SU-DHL-6 (cell line): ENCODE measurements at regions not wholly inside any gene's neighbourhood (a gene's known extent, or its start where the extent isn't known, plus 50 kb on each side); places are given as distances from the start of the nearest gene placed in this dataset.

Experiments used
- H2AFZ ChIP-seq: fragments of 200-600 bp; sonication (generic); 2 replicates; pipeline ENCODE4 v1.6.1; 2014; ENCODE audit warnings: low read depth, mild to moderate bottlenecking, moderate library complexity, mixed read lengths, antibody characterized with exemption, low read length; ENCODE audit not compliant: severe bottlenecking
- H3F3A ChIP-seq: fragments of 200-600 bp; shearing (Covaris generic); 2 replicates; pipeline ENCODE4 v1.6.0; 2016; ENCODE audit warnings: antibody characterized with exemption, mild to moderate bottlenecking; ENCODE audit not compliant: insufficient read depth
- H3K27ac ChIP-seq: fragments of 200-600 bp; sonication (generic); 2 replicates; pipeline ENCODE4 v1.5.1; 2016; ENCODE audit warnings: low read depth, mild to moderate bottlenecking, low read length, moderate library complexity, mixed read lengths
- H3K27me3 ChIP-seq: fragments of 200-600 bp; sonication (generic), shearing (Covaris generic); 2 replicates; pipeline ENCODE4 v1.6.0; 2014; ENCODE audit warnings: mild to moderate bottlenecking, low read length
- H3K36me3 ChIP-seq: fragments of 200-600 bp; sonication (generic); 2 replicates; pipeline ENCODE4 v1.6.1; 2014; ENCODE audit warnings: mild to moderate bottlenecking, low read length, mixed read lengths
- H3K4me2 ChIP-seq: fragments of 300-600, 200-600 bp; shearing (Covaris generic), sonication (generic); 2 replicates; pipeline ENCODE4 v1.6.0; 2014; ENCODE audit warnings: low read length, low read depth, mild to moderate bottlenecking; ENCODE audit not compliant: poor library complexity, severe bottlenecking
- H3K4me3 ChIP-seq: fragments of 200-600 bp; sonication (generic); 2 replicates; pipeline ENCODE4 v1.5.1; 2014; ENCODE audit warnings: antibody characterized with exemption, low read length, mild to moderate bottlenecking, mixed read lengths; ENCODE audit not compliant: insufficient read depth, poor library complexity, severe bottlenecking
- H3K79me2 ChIP-seq: fragments of 200-600 bp; sonication (generic); 2 replicates; pipeline ENCODE4 v1.6.1; 2014; ENCODE audit warnings: mild to moderate bottlenecking, low read length, moderate library complexity; ENCODE audit not compliant: insufficient read depth
- H3K9ac ChIP-seq: fragments of 200-600 bp; sonication (generic); 2 replicates; pipeline ENCODE4 v1.7.0; 2014; ENCODE audit warnings: mild to moderate bottlenecking, low read length
- H3K9me2 ChIP-seq: fragments of 200-600 bp; sonication (generic); replicated peaks from 2 replicates; pipeline ENCODE4 v1.6.1; 2014; ENCODE audit warnings: low read length; ENCODE audit not compliant: insufficient read depth
- H3K9me3 ChIP-seq: fragments of 200-600 bp; sonication (generic); 2 replicates; pipeline ENCODE4 v1.6.1; 2014; ENCODE audit warnings: low read length, mixed read lengths; ENCODE audit not compliant: insufficient read depth
- H4K20me1 ChIP-seq: fragments of 200-600 bp; sonication (generic); 2 replicates; pipeline ENCODE4 v1.6.1; 2014; ENCODE audit warnings: low read depth, mild to moderate bottlenecking, antibody characterized with exemption, low read length, moderate library complexity, mixed read lengths
- EZH2phosphoT487 ChIP-seq: fragments of 200-600 bp; sonication (generic), shearing (Covaris generic); conservative IDR thresholded peaks from 2 replicates; pipeline ENCODE4 v1.6.1; 2018; ENCODE audit warnings: mild to moderate bottlenecking, antibody characterized with exemption, low read length, moderate library complexity, mixed read lengths
- TF ChIP-seq, protein P1 (sequence below): fragments of 200-600 bp; sonication (generic); IDR thresholded peaks from one replicate; pipeline ENCODE4 v1.5.1; 2017; ENCODE audit warnings: antibody characterized with exemption, mild to moderate bottlenecking, low read length, moderate library complexity; ENCODE audit not compliant: insufficient read depth, poor library complexity, severe bottlenecking

DNA sequence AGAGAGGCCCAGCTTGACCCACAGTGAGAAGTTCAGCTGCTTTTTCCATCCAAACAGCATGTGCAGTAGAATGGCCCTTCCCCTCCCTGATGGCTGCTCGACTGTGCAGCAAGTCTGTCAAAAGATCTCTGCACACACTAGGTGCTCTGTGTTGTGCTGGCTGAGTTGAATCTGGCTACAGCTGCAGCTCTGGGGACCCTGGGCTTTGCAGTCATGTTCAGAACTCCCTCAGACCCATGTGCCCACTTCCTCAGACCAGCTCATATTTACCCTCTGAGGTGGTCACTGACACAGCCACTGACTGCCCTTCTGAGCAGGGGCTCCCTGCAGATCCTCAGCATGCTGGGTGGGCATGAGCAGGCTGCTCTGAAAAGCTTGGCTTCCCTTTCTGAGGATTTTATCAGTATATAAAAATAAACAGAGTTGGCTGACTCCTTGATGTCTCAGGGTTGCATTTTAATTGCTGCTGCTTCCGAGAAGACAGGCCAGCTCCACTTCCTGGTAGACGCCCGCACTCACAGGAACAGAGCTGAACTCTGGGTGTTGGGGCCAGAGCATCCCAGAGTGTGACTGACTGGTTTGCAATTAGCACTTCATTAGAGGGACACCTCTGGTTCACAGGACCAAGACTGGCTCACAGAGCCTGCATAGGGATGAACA, 507.9 kb downstream of the RPS24 start:
- H3K4me2 ChIP-seq: no peak overlapping the region
- H3F3A ChIP-seq: no peaks in the 10 kb centered on the region
- H3K9ac ChIP-seq: no peak overlapping the region
- H3K9me2 ChIP-seq: no peaks in the 10 kb centered on the region
- H3K36me3 ChIP-seq: no peaks in the 10 kb centered on the region
- H3K4me3 ChIP-seq: no peak overlapping the region
- H3K27ac ChIP-seq: no peak overlapping the region
- H3K9me3 ChIP-seq: no peaks in the 10 kb centered on the region
- H3K27me3 ChIP-seq: no peaks in the 10 kb centered on the region
- H3K79me2 ChIP-seq: no peaks in the 10 kb centered on the region
- no peak for TF ChIP-seq EZH2phosphoT487
- TF ChIP-seq, protein P1, sequence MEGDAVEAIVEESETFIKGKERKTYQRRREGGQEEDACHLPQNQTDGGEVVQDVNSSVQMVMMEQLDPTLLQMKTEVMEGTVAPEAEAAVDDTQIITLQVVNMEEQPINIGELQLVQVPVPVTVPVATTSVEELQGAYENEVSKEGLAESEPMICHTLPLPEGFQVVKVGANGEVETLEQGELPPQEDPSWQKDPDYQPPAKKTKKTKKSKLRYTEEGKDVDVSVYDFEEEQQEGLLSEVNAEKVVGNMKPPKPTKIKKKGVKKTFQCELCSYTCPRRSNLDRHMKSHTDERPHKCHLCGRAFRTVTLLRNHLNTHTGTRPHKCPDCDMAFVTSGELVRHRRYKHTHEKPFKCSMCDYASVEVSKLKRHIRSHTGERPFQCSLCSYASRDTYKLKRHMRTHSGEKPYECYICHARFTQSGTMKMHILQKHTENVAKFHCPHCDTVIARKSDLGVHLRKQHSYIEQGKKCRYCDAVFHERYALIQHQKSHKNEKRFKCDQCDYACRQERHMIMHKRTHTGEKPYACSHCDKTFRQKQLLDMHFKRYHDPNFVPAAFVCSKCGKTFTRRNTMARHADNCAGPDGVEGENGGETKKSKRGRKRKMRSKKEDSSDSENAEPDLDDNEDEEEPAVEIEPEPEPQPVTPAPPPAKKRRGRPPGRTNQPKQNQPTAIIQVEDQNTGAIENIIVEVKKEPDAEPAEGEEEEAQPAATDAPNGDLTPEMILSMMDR: no peak
- no peak overlapping the region for H2AFZ ChIP-seq
- no peaks in the 10 kb centered on the region for H4K20me1 ChIP-seq

DNA sequence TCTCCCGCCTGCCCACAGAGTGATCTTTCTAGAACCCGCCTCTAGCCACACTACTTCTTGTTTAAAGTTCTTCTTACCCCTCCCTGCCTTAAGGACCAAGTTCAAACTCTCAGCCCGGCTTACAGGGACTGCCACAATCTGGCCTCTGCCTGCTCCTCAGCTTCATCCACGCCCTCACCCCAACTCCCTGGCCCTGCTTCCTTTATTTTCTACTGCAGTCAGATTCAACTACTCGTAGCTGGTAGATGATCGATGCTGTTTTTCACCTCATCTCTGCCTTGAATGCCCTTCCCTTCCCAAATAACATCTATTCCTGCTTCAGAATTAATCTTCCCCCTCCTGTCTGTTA, 508.5 kb downstream of the RPS24 start:
- no peak overlapping the region for H3K9ac ChIP-seq
- no peak overlapping the region for H3K4me3 ChIP-seq
- H3K9me2 ChIP-seq: no peaks in the 10 kb centered on the region
- H3K27ac ChIP-seq: no peak overlapping the region
- no peak overlapping the region for H2AFZ ChIP-seq
- TF ChIP-seq EZH2phosphoT487: no peak
- TF ChIP-seq, protein P1: no peak
- no peaks in the 10 kb centered on the region for H3K79me2 ChIP-seq
- no peaks in the 10 kb centered on the region for H4K20me1 ChIP-seq
- no peak overlapping the region for H3K4me2 ChIP-seq
- no peaks in the 10 kb centered on the region for H3F3A ChIP-seq
- H3K9me3 ChIP-seq: no peaks in the 10 kb centered on the region
- H3K36me3 ChIP-seq: no peaks in the 10 kb centered on the region
- H3K27me3 ChIP-seq: no peaks in the 10 kb centered on the region

DNA sequence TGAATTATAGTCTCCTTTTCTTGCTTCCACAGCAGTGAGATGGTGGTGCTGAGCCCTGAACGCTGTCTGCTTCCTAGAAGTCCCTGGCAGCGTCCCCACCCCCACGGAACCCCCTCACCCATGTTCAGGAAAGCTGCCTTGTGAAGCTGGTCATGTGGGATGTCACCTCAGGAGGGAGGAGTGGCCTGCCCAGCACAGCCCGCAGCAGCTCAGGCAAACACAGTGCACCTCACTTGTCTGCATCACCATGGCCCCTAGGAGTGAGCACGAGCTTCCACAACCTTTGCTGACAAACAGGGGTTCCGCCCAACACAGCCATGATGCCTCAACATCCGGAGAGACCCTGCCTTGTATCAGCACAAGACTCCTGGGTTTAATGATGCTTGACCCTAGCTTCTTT, 508.9 kb downstream of the RPS24 start:
- H3K27me3 ChIP-seq: no peaks in the 10 kb centered on the region
- no peak overlapping the region for H2AFZ ChIP-seq

More for the DNA sequence above, 508.9 kb downstream of the RPS24 start:
- TF ChIP-seq EZH2phosphoT487: no peak
- TF ChIP-seq, protein P1: no peak
- H3K79me2 ChIP-seq: no peaks in the 10 kb centered on the region
- H4K20me1 ChIP-seq: no peaks in the 10 kb centered on the region
- no peaks in the 10 kb centered on the region for H3F3A ChIP-seq
- H3K27ac ChIP-seq: no peak overlapping the region
- no peak overlapping the region for H3K4me2 ChIP-seq
- H3K9me2 ChIP-seq: no peaks in the 10 kb centered on the region
- no peaks in the 10 kb centered on the region for H3K9me3 ChIP-seq
- H3K4me3 ChIP-seq: no peak overlapping the region
- no peaks in the 10 kb centered on the region for H3K36me3 ChIP-seq
- no peak overlapping the region for H3K9ac ChIP-seq
